ENCODE measurements at regions not wholly inside any gene's neighbourhood (a gene's known extent, or its start where the extent isn't known, plus 50 kb on each side); places are given as distances from the start of the nearest gene placed in this dataset.

- no peaks in the 10 kb centered on the region for H3K4me1 ChIP-seq (ENCODE audit: insufficient read depth, low read length)
- no peaks in the 10 kb centered on the region for H3K27me3 ChIP-seq (ENCODE audit: insufficient read depth, low read length, poor library complexity, severe bottlenecking)
- H3K27ac ChIP-seq (ENCODE audit: low read depth, low read length) = no peak overlapping the region
- H3K9me3 Mint-ChIP-seq = no peaks in the 10 kb centered on the region
- no peak for DNase-seq
- no peaks in the 10 kb centered on the region for H3K36me3 Mint-ChIP-seq
- no peaks in the 10 kb centered on the region for H3K4me1 Mint-ChIP-seq
- H3K4me3 Mint-ChIP-seq = no peak overlapping the region
- H3K4me3 ChIP-seq (ENCODE audit: low read length) = no peak overlapping the region
- H3K27me3 Mint-ChIP-seq = peaks cover 0 to 1% of the 10 kb centered on the region in 2 donors
- ChIA-PET POLR2A (no interaction called here), CTCF (no interaction called here)
- H3K27ac Mint-ChIP-seq = no peak overlapping the region
- no peaks in the 10 kb centered on the region for H3K36me3 ChIP-seq (ENCODE audit: insufficient read depth, low read length)
- no peaks in the 10 kb centered on the region for H3K9me3 ChIP-seq (ENCODE audit: low read length)
These were observed 355.7 kb downstream of the LRRC70 start for GRCh38 chr5:62934319-62934718.

DNA sequence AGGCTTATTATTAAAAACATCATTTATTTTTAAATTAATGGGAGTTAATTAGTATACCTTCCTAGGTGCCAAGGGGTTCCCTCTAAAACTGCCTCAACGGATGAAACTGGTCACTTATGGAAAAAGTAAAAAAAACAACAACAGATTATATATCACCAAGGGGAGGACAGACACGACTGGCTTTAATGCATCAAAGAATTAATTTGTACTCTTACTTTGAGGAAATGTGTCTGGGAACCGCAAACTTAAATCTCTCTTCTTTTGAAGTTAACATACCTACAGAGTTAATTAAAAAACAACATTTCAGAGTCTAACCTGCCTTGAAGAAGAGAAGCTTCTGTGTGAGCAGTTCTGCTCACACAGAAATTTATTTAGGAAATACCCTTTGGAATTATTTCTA lies 354.6 kb downstream of the LRRC70 start:
- no peak overlapping the region for H3K4me3 ChIP-seq (ENCODE audit: low read length)
- Mint-ChIP-seq H3K27ac (no peak overlapping the region), H3K36me3 (no peaks in the 10 kb centered on the region), H3K9me3 (no peaks in the 10 kb centered on the region), H3K27me3 (no peaks in the 10 kb centered on the region), H3K4me1 (no peaks in the 10 kb centered on the region), H3K4me3 (no peak overlapping the region)
- no peaks in the 10 kb centered on the region for H3K27me3 ChIP-seq (ENCODE audit: insufficient read depth, low read length, poor library complexity, severe bottlenecking)
- no peaks in the 10 kb centered on the region for H3K36me3 ChIP-seq (ENCODE audit: insufficient read depth, low read length)
- H3K9me3 ChIP-seq (ENCODE audit: low read length) = no peaks in the 10 kb centered on the region
- CTCF ChIA-PET = no interaction called here
- H3K4me1 ChIP-seq (ENCODE audit: insufficient read depth, low read length) = no peaks in the 10 kb centered on the region
- H3K27ac ChIP-seq (ENCODE audit: low read depth, low read length) = no peak overlapping the region
- POLR2A ChIA-PET = no interaction called here
- no peak for DNase-seq

- no peaks in the 10 kb centered on the region for H3K27me3 Mint-ChIP-seq
- Histone ChIP-seq H3K9me3 (ENCODE audit: low read length) (no peaks in the 10 kb centered on the region), H3K27me3 (ENCODE audit: insufficient read depth, low read length, poor library complexity, severe bottlenecking) (no peaks in the 10 kb centered on the region), H3K4me3 (ENCODE audit: low read length) (no peak overlapping the region), H3K4me1 (ENCODE audit: insufficient read depth, low read length) (no peaks in the 10 kb centered on the region), H3K27ac (ENCODE audit: low read depth, low read length) (no peak overlapping the region), H3K36me3 (ENCODE audit: insufficient read depth, low read length) (no peaks in the 10 kb centered on the region)
- no peaks in the 10 kb centered on the region for H3K4me1 Mint-ChIP-seq
- DNase-seq = no peak
- H3K4me3 Mint-ChIP-seq = no peak overlapping the region
- ChIA-PET POLR2A (no interaction called here), CTCF (no interaction called here)
- H3K27ac Mint-ChIP-seq = no peak overlapping the region
- H3K9me3 Mint-ChIP-seq = peaks cover 0 to 5% (median 0%) of the 10 kb centered on the region in 5 donors
- no peaks in the 10 kb centered on the region for H3K36me3 Mint-ChIP-seq
These were observed 352.7 kb downstream of the LRRC70 start for GRCh38 chr5:62931153-62931950.

GRCh38 chr5:62922191-62922590 lies 343.6 kb downstream of the LRRC70 start:
- no peak overlapping the region for H3K4me3 ChIP-seq (ENCODE audit: low read length)
- H3K27ac ChIP-seq (ENCODE audit: low read depth, low read length) = no peak overlapping the region
- H3K36me3 Mint-ChIP-seq = no peaks in the 10 kb centered on the region
- H3K9me3 Mint-ChIP-seq = peaks cover 0 to 5% (median 3%) of the 10 kb centered on the region in 5 donors
- no peak overlapping the region for H3K27ac Mint-ChIP-seq
- H3K4me1 ChIP-seq (ENCODE audit: insufficient read depth, low read length) = no peaks in the 10 kb centered on the region
- no peaks in the 10 kb centered on the region for H3K9me3 ChIP-seq (ENCODE audit: low read length)
- ChIA-PET CTCF (no interaction called here), POLR2A (no interaction called here)
- no peaks in the 10 kb centered on the region for H3K27me3 Mint-ChIP-seq
- no peak for DNase-seq
- no peaks in the 10 kb centered on the region for H3K4me1 Mint-ChIP-seq
- no peak overlapping the region for H3K4me3 Mint-ChIP-seq
- no peaks in the 10 kb centered on the region for H3K27me3 ChIP-seq (ENCODE audit: insufficient read depth, low read length, poor library complexity, severe bottlenecking)
- H3K36me3 ChIP-seq (ENCODE audit: insufficient read depth, low read length) = no peaks in the 10 kb centered on the region

DNA sequence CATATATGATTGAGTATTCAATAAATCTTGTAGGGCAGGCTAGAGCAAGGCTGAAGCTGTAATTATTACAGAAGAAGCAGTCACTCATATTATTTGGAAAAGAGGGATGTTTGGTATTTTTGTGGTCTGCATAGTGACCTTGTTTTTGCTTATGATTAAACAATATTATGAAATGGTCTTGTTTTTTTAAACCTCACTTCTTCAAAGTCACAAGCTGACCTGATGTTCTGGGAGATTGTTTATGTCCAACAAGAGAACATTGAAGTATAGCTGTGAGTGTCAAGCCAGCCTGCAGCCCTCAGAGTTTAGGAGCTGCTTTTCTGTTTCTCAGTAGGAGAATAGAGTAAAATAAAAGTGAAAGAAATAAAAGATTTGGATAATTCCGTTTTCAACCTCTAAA lies 342.2 kb downstream of the LRRC70 start:
- H3K4me3 Mint-ChIP-seq = no peak overlapping the region
- ChIA-PET CTCF (no interaction called here), POLR2A (no interaction called here)
- no peaks in the 10 kb centered on the region for H3K36me3 ChIP-seq (ENCODE audit: insufficient read depth, low read length)
- no peak overlapping the region for H3K4me3 ChIP-seq (ENCODE audit: low read length)
- peaks cover 0 to 1% of the 10 kb centered on the region in 2 donors for H3K27me3 Mint-ChIP-seq
- no peaks in the 10 kb centered on the region for H3K4me1 Mint-ChIP-seq
- no peak overlapping the region for H3K27ac Mint-ChIP-seq
- no peaks in the 10 kb centered on the region for H3K4me1 ChIP-seq (ENCODE audit: insufficient read depth, low read length)
- no peak for DNase-seq
- H3K27me3 ChIP-seq (ENCODE audit: insufficient read depth, low read length, poor library complexity, severe bottlenecking) = no peaks in the 10 kb centered on the region
- H3K9me3 ChIP-seq (ENCODE audit: low read length) = no peaks in the 10 kb centered on the region
- H3K9me3 Mint-ChIP-seq = peaks cover 0 to 6% (median 3%) of the 10 kb centered on the region in 5 donors
- H3K36me3 Mint-ChIP-seq = no peaks in the 10 kb centered on the region
- no peak overlapping the region for H3K27ac ChIP-seq (ENCODE audit: low read depth, low read length)

DNA sequence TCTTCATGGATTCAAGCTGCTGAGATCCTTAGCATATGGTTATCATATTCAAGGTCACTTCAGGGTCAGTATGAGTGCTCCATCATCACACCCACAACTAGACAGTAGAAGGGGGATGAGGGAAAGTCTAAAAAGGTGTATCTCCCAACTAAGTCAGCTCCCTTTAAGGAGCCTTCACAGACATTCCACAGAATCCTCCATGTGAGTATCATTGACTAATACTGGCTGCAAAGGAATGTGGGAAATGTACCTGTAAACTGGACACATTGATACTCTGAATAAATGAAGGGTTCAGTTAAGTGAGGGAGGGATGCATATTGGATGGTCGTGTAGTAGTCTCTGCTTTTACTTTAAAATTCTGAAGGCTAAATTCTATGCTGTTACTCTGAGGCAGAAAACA lies 330.7 kb downstream of the LRRC70 start:
- no peak overlapping the region for H3K4me3 ChIP-seq (ENCODE audit: low read length)
- peaks cover 0 to 2% (median 0%) of the 10 kb centered on the region in 3 donors for H3K36me3 Mint-ChIP-seq
- H3K4me1 ChIP-seq (ENCODE audit: insufficient read depth, low read length) = no peaks in the 10 kb centered on the region
- H3K9me3 Mint-ChIP-seq = peaks cover 2 to 12% (median 4%) of the 10 kb centered on the region in 5 donors
- H3K9me3 ChIP-seq (ENCODE audit: low read length) = no peaks in the 10 kb centered on the region
- H3K27me3 Mint-ChIP-seq = no peaks in the 10 kb centered on the region
- DNase-seq = no peak
- POLR2A ChIA-PET = no interaction called here
- CTCF ChIA-PET = no interaction called here
- H3K4me1 Mint-ChIP-seq = no peaks in the 10 kb centered on the region
- H3K27ac ChIP-seq (ENCODE audit: low read depth, low read length) = no peak overlapping the region
- H3K27ac Mint-ChIP-seq = no peak overlapping the region
- no peaks in the 10 kb centered on the region for H3K36me3 ChIP-seq (ENCODE audit: insufficient read depth, low read length)
- H3K27me3 ChIP-seq (ENCODE audit: insufficient read depth, low read length, poor library complexity, severe bottlenecking) = no peaks in the 10 kb centered on the region
- H3K4me3 Mint-ChIP-seq = no peak overlapping the region

- Histone ChIP-seq H3K4me1 (ENCODE audit: insufficient read depth, low read length) (no peaks in the 10 kb centered on the region), H3K9me3 (ENCODE audit: low read length) (no peaks in the 10 kb centered on the region), H3K27me3 (ENCODE audit: insufficient read depth, low read length, poor library complexity, severe bottlenecking) (no peaks in the 10 kb centered on the region), H3K27ac (ENCODE audit: low read depth, low read length) (no peak overlapping the region), H3K36me3 (ENCODE audit: insufficient read depth, low read length) (no peaks in the 10 kb centered on the region), H3K4me3 (ENCODE audit: low read length) (no peak overlapping the region)
- no peaks in the 10 kb centered on the region for H3K27me3 Mint-ChIP-seq
- H3K4me3 Mint-ChIP-seq = no peak overlapping the region
- H3K4me1 Mint-ChIP-seq = no peaks in the 10 kb centered on the region
- ChIA-PET CTCF (no interaction called here), POLR2A (no interaction called here)
- no peaks in the 10 kb centered on the region for H3K36me3 Mint-ChIP-seq
- no peak for DNase-seq
- peaks cover 0 to 4% (median 0%) of the 10 kb centered on the region in 5 donors for H3K9me3 Mint-ChIP-seq
- no peak overlapping the region for H3K27ac Mint-ChIP-seq
These were observed 323.5 kb downstream of the LRRC70 start for GRCh38 chr5:62902126-62902525.

DNA sequence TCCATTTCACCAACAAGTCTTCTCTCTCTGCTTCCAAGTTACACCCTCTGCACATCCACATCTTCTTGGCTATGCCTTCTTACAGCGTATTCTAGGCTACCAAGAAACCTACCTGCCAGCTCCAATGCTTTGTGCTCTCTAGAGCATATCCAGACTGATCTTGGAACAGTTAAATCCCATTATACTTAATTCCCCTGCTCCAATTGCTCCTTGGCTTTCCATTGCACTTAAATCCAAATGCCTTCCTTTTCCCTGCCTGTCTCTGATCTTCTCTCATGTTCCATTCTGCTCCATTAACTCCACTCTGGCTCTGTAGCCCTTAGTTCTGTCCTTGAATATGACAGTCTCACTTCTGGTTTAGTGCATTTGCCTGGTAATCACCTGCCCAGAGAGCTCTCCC lies 322.4 kb downstream of the LRRC70 start:
- no peak overlapping the region for H3K4me3 ChIP-seq (ENCODE audit: low read length)
- H3K27me3 Mint-ChIP-seq = no peaks in the 10 kb centered on the region
- H3K27me3 ChIP-seq (ENCODE audit: insufficient read depth, low read length, poor library complexity, severe bottlenecking) = no peaks in the 10 kb centered on the region
- no peaks in the 10 kb centered on the region for H3K36me3 Mint-ChIP-seq
- H3K9me3 Mint-ChIP-seq = peaks cover 0 to 4% (median under 1%) of the 10 kb centered on the region in 5 donors
- ChIA-PET CTCF (interaction anchor here (0.8 kb wide), 1 partner anchor 8 kb away, joined by 3 read pairs; no protein-coding TSS in a partner anchor), POLR2A (no interaction called here)
- no peak for DNase-seq
- no peaks in the 10 kb centered on the region for H3K9me3 ChIP-seq (ENCODE audit: low read length)
- no peak overlapping the region for H3K27ac ChIP-seq (ENCODE audit: low read depth, low read length)
- no peaks in the 10 kb centered on the region for H3K4me1 ChIP-seq (ENCODE audit: insufficient read depth, low read length)
- H3K27ac Mint-ChIP-seq = no peak overlapping the region
- H3K4me3 Mint-ChIP-seq = no peak overlapping the region
- H3K4me1 Mint-ChIP-seq = no peaks in the 10 kb centered on the region
- no peaks in the 10 kb centered on the region for H3K36me3 ChIP-seq (ENCODE audit: insufficient read depth, low read length)

All from CD8-positive, alpha-beta memory T cell (primary cell).